A549 (cell line): ENCODE measurements at regions not wholly inside any gene's neighbourhood (a gene's known extent, or its start where the extent isn't known, plus 50 kb on each side); places are given as distances from the start of the nearest gene placed in this dataset.

Experiments
- BHLHE40 ChIP-seq: IDR thresholded peaks from 2 replicates; pipeline ENCODE4 v1.6.1; 2012; ENCODE audit warnings: low read depth, low read length, inconsistent platforms
- CTCF ChIP-seq: fragments of >200 bp; sonication (Bioruptor Twin); formaldehyde crosslinking; IDR thresholded peaks from 3 replicates; pipeline ENCODE4 v1.5.1; 2016
- EHF ChIP-seq: fragments of 250-450 bp; sonication (Bioruptor Pico); IDR thresholded peaks from 2 replicates; pipeline ENCODE4 v1.5.0; 2020; ENCODE audit warnings: mild to moderate bottlenecking
- ELK1 ChIP-seq: fragments of 150-350 bp; IDR thresholded peaks from 2 replicates; pipeline ENCODE4 v1.6.1; 2014; ENCODE audit warnings: low read depth, mild to moderate bottlenecking, low read length
- MYC ChIP-seq: IDR thresholded peaks from 2 replicates; pipeline ENCODE4 v1.6.1; 2012; ENCODE audit warnings: mild to moderate bottlenecking, inconsistent platforms, low read length, improper control_type of control experiment, borderline replicate concordance
- POLR2A ChIP-seq: IDR thresholded peaks from 2 replicates; pipeline ENCODE4 v1.6.1; 2012; ENCODE audit warnings: mild to moderate bottlenecking, low read length
- RFX5 ChIP-seq: fragments of 450-650 bp; IDR thresholded peaks from 2 replicates; pipeline ENCODE4 v1.7.1; 2014; ENCODE audit warnings: antibody characterized with exemption, mild to moderate bottlenecking, moderate library complexity
- SMC3 ChIP-seq: fragments of >200 bp; sonication (Bioruptor Twin); formaldehyde crosslinking; IDR thresholded peaks from 3 replicates; pipeline ENCODE4 v1.6.1; 2018; ENCODE audit warnings: inconsistent platforms
- USF2 ChIP-seq: fragments of 450-650 bp; IDR thresholded peaks from 2 replicates; pipeline ENCODE4 v1.6.1; 2014; ENCODE audit warnings: antibody characterized with exemption
- ZFP36 ChIP-seq: fragments of 450-650 bp; IDR thresholded peaks from 2 replicates; pipeline ENCODE4 v1.6.1; 2014; ENCODE audit warnings: borderline replicate concordance; ENCODE audit not compliant: partially characterized antibody
- ZSCAN20 ChIP-seq: fragments of 250-450 bp; sonication (Bioruptor Pico); IDR thresholded peaks from 2 replicates; pipeline ENCODE4 v1.8.0; 2022; ENCODE audit warnings: mild to moderate bottlenecking, moderate library complexity

GRCh38 chr10:124210263-124210662 lies 116.9 kb upstream of the CHST15 start:
- TF ChIP-seq BHLHE40 (no peak), CTCF (no peak), ZFP36 (no peak), ZSCAN20 (CRISPR knock-in tag) (no peak), POLR2A (no peak), MYC (no peak), ELK1 (no peak), SMC3 (no peak), RFX5 (no peak), USF2 (no peak), EHF (CRISPR knock-in tag) (no peak)
